IPS-18a (cell line): ENCODE measurements at regions not wholly inside any gene's neighbourhood (a gene's known extent, or its start where the extent isn't known, plus 50 kb on each side); places are given as distances from the start of the nearest gene placed in this dataset.
"Not testable (repeated sequence)": the region's sequence is repeated elsewhere in the genome, so short reads cannot be mapped to it uniquely, and the experiment has no call there.

ENCODE experiments used
- H3K27ac ChIP-seq: one replicate; pipeline ENCODE4 v1.5.1; 2013; ENCODE audit warnings: low read length
- H3K27me3 ChIP-seq: one replicate; pipeline ENCODE4 v1.6.1; 2013; ENCODE audit warnings: mild to moderate bottlenecking, low read length; ENCODE audit not compliant: control insufficient read depth, insufficient read depth
- H3K36me3 ChIP-seq: one replicate; pipeline ENCODE4 v1.6.1; 2013; ENCODE audit warnings: low read depth, low read length; ENCODE audit not compliant: control insufficient read depth
- H3K4me1 ChIP-seq: one replicate; pipeline ENCODE4 v1.6.1; 2013; ENCODE audit warnings: low read depth, low read length; ENCODE audit not compliant: control insufficient read depth
- H3K4me3 ChIP-seq: one replicate; pipeline ENCODE4 v1.5.1; 2013; ENCODE audit warnings: low read length
- H3K9ac ChIP-seq: one replicate; pipeline ENCODE4 v1.6.1; 2013; ENCODE audit warnings: mild to moderate bottlenecking, low read length, moderate library complexity
- H3K9me3 ChIP-seq: one replicate; pipeline ENCODE4 v1.6.1; 2013; ENCODE audit warnings: low read depth, low read length; ENCODE audit not compliant: control insufficient read depth

DNA sequence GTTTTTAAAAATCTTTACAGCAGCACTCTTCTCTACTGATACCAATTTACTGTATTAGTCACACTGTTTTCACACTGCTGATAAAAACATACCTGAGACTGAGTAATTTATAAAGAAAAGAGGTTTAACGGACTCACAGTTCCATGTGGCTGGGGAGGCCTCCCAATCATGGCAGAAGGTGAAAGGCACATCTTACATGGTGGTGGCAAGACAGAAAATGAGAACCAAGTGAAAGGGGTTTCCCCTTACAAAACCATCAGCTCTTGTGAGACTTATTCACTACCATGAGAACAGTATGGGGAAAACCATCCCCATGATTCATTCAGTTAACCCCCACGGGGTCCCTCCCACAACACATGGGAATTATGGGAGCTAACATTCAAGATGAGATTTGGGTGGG is 481.9 kb upstream of the TLE4 start:
- H3K27me3 ChIP-seq, H3K36me3 ChIP-seq, H3K27ac ChIP-seq, H3K4me1 ChIP-seq, H3K4me3 ChIP-seq, H3K9ac ChIP-seq, H3K9me3 ChIP-seq: not testable (repeated sequence)

DNA sequence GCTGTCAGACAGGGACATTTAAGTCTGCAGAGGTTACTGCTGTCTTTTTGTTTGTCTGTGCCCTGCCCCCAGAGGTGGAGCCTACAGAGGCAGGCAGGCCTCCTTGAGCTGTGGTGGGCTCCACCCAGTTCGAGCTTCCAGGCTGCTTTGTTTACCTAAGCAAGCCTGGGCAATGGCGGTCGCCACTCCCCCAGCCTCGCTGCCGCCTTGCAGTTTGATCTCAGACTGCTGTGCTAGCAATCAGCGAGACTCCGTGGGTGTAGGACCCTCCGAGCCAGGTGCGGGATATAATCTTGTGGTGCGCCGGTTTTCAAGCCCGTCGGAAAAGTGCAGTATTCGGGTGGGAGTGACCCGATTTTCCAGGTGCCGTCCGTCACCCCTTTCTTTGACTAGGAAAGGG is 468.5 kb upstream of the TLE4 start:
- not testable (repeated sequence) for H3K4me1 ChIP-seq, H3K27ac ChIP-seq, H3K27me3 ChIP-seq, H3K9ac ChIP-seq, H3K36me3 ChIP-seq, H3K9me3 ChIP-seq, H3K4me3 ChIP-seq

DNA sequence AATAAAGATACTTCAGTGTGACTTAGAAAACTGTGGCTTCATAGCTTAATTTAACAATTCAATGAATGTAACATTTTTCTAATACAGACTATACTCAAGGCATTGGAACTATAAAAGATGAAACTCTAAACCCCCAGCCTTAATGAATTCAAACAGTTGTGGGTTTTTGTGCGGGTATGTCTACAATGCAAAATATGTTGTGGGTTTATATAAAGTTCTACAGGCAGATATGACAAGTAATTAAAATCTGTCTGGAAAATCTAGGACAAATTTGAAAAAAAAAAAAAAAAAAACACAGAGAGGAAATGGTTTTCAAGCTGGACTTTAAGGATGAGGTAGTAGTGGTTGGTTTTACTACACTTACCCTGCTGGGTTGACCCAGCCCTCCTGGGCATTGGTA is 467.5 kb upstream of the TLE4 start:
- Histone ChIP-seq H3K9ac (no peak overlapping the region), H3K9me3 (peaks cover 5% of the 10 kb centered on the region), H3K27me3 (no peaks in the 10 kb centered on the region), H3K4me1 (no peaks in the 10 kb centered on the region), H3K36me3 (no peaks in the 10 kb centered on the region), H3K27ac (no peak overlapping the region), H3K4me3 (no peak overlapping the region)

DNA sequence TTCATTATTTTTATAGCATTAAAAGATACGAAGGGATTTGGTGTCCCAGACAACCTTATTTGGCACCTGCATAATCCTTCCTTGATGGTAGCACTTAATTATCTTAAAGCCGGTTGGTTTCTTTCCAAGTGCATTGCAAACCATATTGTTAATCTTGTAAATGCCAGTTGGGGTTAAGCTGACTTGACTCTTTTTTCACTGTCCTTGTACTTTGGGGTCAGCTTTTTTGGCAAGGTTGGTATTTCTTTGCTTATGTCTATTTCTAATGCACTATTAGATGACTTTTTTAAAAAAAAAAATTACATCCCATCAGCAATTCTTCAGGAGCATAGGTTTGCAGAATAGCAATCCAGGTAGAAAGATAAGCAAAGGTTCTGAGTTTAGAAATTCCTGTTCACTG is 466.8 kb upstream of the TLE4 start:
- no peak overlapping the region for H3K9ac ChIP-seq
- H3K4me1 ChIP-seq: no peaks in the 10 kb centered on the region
- no peaks in the 10 kb centered on the region for H3K27me3 ChIP-seq
- no peak overlapping the region for H3K27ac ChIP-seq
- H3K9me3 ChIP-seq: peaks cover 5% of the 10 kb centered on the region
- no peak overlapping the region for H3K4me3 ChIP-seq
- H3K36me3 ChIP-seq: no peaks in the 10 kb centered on the region

DNA sequence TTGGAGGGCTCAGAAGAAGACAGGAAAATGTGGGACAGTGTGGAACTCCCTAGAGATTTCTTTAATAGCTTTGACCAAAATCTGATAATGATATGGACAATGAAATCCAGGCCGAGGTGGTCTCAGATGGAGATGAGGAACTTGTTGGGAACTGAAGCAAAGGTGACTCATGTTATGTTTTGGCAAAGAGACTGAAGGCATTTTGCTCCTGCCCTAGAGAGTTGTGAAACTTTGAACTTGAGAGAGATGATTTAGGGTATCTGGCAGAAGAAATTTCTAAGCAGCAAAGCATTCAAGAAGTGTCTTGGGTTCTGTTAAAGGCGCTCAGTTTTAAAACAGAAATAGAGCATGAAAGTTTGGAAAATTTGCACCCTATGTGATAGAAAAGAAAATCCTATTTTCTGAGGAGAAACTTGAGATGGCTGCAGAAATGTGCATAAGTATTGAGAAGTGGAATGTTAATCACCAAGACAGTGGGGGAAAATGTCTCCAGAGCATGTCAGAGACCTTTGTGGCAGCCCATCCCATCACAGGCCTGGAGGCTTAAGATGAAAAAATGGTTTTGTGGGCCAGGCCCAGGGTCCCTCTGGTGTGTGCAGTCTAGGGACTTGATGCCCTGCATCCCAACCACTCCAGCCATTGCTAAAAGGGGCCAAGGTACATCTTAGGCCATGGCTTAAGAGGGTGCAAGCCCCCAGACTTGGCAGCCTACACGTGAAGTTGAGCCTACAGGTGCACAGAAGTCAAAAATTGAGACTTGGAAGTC is 463.7 kb upstream of the TLE4 start:
- peaks cover 5% of the 10 kb centered on the region for H3K9me3 ChIP-seq
- H3K27me3 ChIP-seq: no peaks in the 10 kb centered on the region
- no peaks in the 10 kb centered on the region for H3K4me1 ChIP-seq
- H3K9ac ChIP-seq: no peak overlapping the region
- no peak overlapping the region for H3K4me3 ChIP-seq
- no peaks in the 10 kb centered on the region for H3K36me3 ChIP-seq
- H3K27ac ChIP-seq: no peak overlapping the region

DNA sequence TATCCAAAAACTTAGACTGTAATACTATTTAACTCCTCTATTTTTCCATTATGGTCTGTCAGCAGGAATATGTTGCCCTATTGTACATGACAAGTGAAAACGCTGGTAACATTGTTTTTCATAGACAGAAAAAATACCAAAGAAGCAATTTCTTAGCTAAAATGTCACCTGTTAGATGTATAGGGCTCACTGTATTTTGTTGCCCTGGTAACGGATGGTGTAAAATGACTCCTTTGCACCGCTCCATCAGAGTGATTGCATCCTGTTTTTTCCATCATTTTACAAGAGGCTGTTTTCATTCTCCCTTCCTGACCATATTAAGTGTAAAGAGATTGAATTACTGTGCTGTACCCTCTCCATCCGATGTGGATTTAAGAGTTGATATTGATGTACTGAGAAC is 460.1 kb upstream of the TLE4 start:
- no peak overlapping the region for H3K27ac ChIP-seq
- no peak overlapping the region for H3K9ac ChIP-seq
- no peak overlapping the region for H3K4me3 ChIP-seq
- peaks cover 5% of the 10 kb centered on the region for H3K9me3 ChIP-seq
- H3K27me3 ChIP-seq: no peaks in the 10 kb centered on the region
- no peaks in the 10 kb centered on the region for H3K4me1 ChIP-seq
- H3K36me3 ChIP-seq: no peaks in the 10 kb centered on the region

DNA sequence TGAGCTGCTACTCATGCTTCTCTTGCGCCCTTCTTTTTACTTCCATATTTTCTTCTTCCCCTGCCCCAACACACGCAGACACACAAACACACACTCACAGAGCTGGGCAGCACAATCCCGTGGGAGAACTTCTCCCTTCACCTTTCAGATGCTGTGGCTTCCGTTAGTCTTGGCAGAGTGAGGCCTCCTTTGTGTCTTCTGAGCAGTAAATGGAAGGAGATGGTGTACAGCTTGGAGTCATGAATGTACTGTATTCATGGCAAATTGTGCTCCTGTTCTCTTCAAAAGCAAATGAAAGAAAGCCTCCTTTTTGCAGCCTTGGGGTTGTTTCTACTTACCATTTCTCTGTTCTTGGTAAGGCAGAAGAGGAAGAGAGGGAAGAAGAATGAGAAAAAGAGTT is 456.6 kb upstream of the TLE4 start:
- H3K27me3 ChIP-seq: no peaks in the 10 kb centered on the region
- no peaks in the 10 kb centered on the region for H3K36me3 ChIP-seq
- H3K4me3 ChIP-seq: no peak overlapping the region
- H3K9ac ChIP-seq: no peak overlapping the region
- no peaks in the 10 kb centered on the region for H3K9me3 ChIP-seq
- H3K27ac ChIP-seq: no peak overlapping the region
- no peaks in the 10 kb centered on the region for H3K4me1 ChIP-seq

DNA sequence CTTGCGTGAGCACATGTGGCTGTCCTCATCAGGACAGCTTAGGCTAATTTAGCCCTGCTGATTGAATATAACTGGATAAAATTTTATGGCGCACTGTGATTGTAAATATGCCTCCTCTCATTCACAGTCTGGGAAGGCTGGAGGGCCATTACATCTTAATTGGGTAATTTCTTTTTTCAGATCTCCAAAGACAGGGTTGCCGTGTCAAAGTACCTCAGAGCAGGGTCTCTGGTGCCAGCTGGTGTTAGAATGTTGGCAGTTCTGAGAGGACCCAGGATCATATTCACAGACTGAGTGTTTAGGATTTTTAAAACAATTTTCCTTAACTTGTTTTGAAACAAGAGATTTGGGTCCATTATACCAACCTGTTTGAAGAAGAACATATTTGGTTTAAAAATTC is 455.7 kb upstream of the TLE4 start:
- H3K4me1 ChIP-seq: no peaks in the 10 kb centered on the region
- no peaks in the 10 kb centered on the region for H3K9me3 ChIP-seq
- no peak overlapping the region for H3K27ac ChIP-seq
- no peaks in the 10 kb centered on the region for H3K27me3 ChIP-seq
- no peak overlapping the region for H3K4me3 ChIP-seq
- H3K9ac ChIP-seq: no peak overlapping the region
- H3K36me3 ChIP-seq: no peaks in the 10 kb centered on the region

DNA sequence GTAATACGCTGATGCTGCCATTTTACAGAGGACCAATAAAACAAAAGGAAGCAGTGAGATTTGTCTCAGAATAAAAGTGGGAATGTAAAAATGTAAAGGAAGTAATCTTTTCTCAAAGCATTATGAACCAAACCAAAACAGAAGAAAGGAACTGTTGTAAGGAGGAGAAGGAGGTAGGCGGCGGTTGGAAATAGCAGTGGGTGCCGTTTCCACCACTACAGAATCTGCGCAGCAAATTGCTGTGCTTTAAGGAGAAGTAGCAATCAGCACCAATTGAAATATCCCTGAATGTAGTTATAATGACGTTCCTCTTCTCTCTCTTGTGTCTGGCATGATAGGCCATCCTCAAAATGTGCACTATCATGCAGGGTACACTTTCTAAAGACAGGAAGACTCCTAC is 455.1 kb upstream of the TLE4 start:
- Histone ChIP-seq H3K9me3 (no peaks in the 10 kb centered on the region), H3K9ac (no peak overlapping the region), H3K27me3 (no peaks in the 10 kb centered on the region), H3K36me3 (no peaks in the 10 kb centered on the region), H3K4me1 (no peaks in the 10 kb centered on the region), H3K4me3 (no peak overlapping the region), H3K27ac (no peak overlapping the region)

DNA sequence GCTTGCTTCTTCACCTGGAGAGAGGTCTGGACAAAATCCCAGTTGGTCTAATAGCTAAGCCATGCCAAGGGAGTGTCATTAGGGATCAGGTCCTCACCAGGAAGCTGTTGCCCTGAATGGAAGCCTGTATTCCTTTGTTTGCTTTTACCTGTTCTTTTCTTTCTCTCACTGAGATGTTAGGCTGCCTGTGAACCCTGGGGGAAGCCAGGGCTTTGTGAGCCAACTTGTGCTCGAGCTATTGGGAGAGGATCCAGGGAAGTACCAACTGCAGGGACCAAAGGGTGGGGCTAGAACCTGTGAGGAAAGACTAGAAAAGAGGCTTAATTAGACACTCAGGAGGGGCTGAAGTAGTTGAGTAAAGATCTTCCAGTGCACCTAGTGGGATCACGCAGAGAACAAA is 451.2 kb upstream of the TLE4 start:
- H3K4me1 ChIP-seq: no peaks in the 10 kb centered on the region
- no peak overlapping the region for H3K9ac ChIP-seq
- no peaks in the 10 kb centered on the region for H3K9me3 ChIP-seq
- no peak overlapping the region for H3K4me3 ChIP-seq
- no peaks in the 10 kb centered on the region for H3K36me3 ChIP-seq
- H3K27me3 ChIP-seq: no peaks in the 10 kb centered on the region
- H3K27ac ChIP-seq: no peak overlapping the region

DNA sequence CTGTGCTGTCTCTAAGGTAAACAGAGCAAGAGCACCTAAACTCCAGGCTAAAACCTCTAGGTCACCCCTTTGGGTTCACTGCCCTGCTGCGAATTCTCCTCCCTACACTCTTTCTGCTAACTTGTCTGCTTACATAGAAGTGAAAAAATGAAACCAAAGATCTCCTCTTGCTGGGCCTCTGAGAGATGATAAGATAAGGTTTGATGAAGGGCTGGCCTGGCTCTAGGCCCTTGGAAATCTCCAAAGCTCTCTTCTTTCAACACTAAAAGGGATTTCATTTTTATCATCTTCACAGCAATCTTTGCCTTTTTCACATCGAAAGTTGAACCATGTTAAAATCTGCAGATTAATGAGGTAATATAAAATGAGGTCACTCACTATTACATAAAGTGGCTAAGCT is 450.8 kb upstream of the TLE4 start:
- no peaks in the 10 kb centered on the region for H3K9me3 ChIP-seq
- no peak overlapping the region for H3K27ac ChIP-seq
- no peak overlapping the region for H3K4me3 ChIP-seq
- H3K9ac ChIP-seq: no peak overlapping the region
- no peaks in the 10 kb centered on the region for H3K4me1 ChIP-seq
- no peaks in the 10 kb centered on the region for H3K27me3 ChIP-seq
- no peaks in the 10 kb centered on the region for H3K36me3 ChIP-seq

DNA sequence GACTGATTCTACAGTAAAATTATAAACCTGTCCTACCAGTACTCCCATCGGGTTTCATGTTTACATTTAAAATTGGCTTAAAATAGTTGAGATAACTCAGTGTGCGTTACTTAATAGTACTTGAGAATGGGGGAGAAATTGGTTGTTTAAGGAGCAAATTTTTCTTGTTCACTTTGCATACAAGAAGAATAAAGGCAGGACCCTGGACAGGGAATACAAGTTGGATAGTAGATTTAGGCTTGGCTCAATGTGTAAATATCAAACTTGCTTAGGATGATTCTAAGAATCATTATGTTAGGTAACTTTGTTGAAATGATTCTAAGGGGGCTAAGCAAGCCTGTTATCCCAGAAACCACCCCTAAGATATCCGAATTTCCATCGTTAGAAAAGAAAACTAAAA is 448.4 kb upstream of the TLE4 start:
- no peak overlapping the region for H3K9ac ChIP-seq
- H3K9me3 ChIP-seq: no peaks in the 10 kb centered on the region

More for the DNA sequence above, 448.4 kb upstream of the TLE4 start:
- H3K4me1 ChIP-seq: no peaks in the 10 kb centered on the region
- H3K4me3 ChIP-seq: no peak overlapping the region
- H3K27ac ChIP-seq: no peak overlapping the region
- H3K36me3 ChIP-seq: no peaks in the 10 kb centered on the region
- H3K27me3 ChIP-seq: no peaks in the 10 kb centered on the region
